ENCODE measurements at regions not wholly inside any gene's neighbourhood (a gene's known extent, or its start where the extent isn't known, plus 50 kb on each side); places are given as distances from the start of the nearest gene placed in this dataset.
"Not testable (repeated sequence)": the region's sequence is repeated elsewhere in the genome, so short reads cannot be mapped to it uniquely, and the experiment has no call there.

- not testable (repeated sequence) for DNase-seq
These were observed 60.8 kb upstream of the FAN1 start for GRCh38 chr15:30842798-30843472.

DNA sequence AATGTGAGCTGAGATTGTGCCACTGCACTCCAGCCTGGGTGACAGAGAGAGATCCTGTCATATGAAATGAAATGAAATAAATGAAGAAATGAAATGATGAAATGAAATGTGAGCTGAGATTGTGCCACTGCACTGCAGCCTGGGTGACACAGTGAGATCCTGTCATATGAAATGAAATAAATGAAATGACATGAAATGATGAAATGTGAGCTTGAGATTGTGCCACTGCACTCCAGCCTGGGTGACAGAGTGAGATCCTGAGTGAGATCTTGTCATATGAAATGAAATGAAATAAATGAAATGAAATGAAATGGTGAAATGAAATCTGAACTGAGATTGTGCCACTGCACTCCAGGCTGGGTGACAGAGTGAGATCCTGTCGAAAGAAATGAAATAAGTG is 58.2 kb upstream of the FAN1 start:
- not testable (repeated sequence) for DNase-seq
